ENCODE measurements at regions not wholly inside any gene's neighbourhood (a gene's known extent, or its start where the extent isn't known, plus 50 kb on each side); places are given as distances from the start of the nearest gene placed in this dataset.
"Not testable (repeated sequence)": the region's sequence is repeated elsewhere in the genome, so short reads cannot be mapped to it uniquely, and the experiment has no call there.

DNA sequence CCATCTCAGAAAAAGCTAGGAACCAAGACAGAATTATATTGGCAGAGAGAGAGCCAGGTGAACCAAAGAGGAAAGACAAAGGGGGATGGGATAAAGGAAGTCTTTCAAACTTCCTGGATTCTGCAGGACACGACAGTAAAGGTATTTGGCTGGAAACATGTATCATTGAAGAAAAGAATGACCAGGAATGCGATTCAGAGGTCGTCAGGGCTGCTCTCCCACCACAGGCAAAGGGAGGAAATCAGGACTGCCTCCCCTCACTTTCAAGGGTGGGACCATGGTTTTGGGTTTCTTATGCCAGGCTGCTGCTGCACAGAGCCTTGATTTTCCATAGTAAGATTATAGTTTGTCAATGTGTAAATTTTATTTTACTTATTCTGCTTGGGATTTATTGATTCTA is 848.8 kb downstream of the BRINP3 start:
- ATAC-seq, result no peak
- no peak for DNase-seq

GRCh38 chr1:189633658-189634057 is 844.0 kb downstream of the BRINP3 start:
- DNase-seq, result no peak
- no peak overlapping the region for H3K4me3 Mint-ChIP-seq
- H3K27me3 Mint-ChIP-seq, result no peaks in the 10 kb centered on the region
- no peaks in the 10 kb centered on the region for H3K4me1 Mint-ChIP-seq
- no peak overlapping the region for H3K27ac Mint-ChIP-seq
- ATAC-seq, result no peak
- H3K36me3 Mint-ChIP-seq (ENCODE audit: low read depth), result no peaks in the 10 kb centered on the region
- no peaks in the 10 kb centered on the region for H3K9me3 ChIP-seq (ENCODE audit: control insufficient read depth, low read length, poor library complexity, severe bottlenecking)

More for the DNA sequence above, 848.8 kb downstream of the BRINP3 start:
- no peaks in the 10 kb centered on the region for H3K4me1 Mint-ChIP-seq
- H3K9me3 ChIP-seq (ENCODE audit: control insufficient read depth, low read length, poor library complexity, severe bottlenecking), result no peaks in the 10 kb centered on the region
- no peaks in the 10 kb centered on the region for H3K27me3 Mint-ChIP-seq
- H3K27ac Mint-ChIP-seq, result no peak overlapping the region
- H3K36me3 Mint-ChIP-seq (ENCODE audit: low read depth), result no peaks in the 10 kb centered on the region
- H3K4me3 Mint-ChIP-seq, result no peak overlapping the region

GRCh38 chr1:189637041-189637440 is 840.6 kb downstream of the BRINP3 start:
- DNase-seq (no peak), ATAC-seq (no peak)
- Mint-ChIP-seq H3K27me3 (no peaks in the 10 kb centered on the region), H3K4me1 (no peaks in the 10 kb centered on the region), H3K4me3 (no peak overlapping the region), H3K36me3 (ENCODE audit: low read depth) (no peaks in the 10 kb centered on the region), H3K27ac (no peak overlapping the region)
- no peaks in the 10 kb centered on the region for H3K9me3 ChIP-seq (ENCODE audit: control insufficient read depth, low read length, poor library complexity, severe bottlenecking)

DNA sequence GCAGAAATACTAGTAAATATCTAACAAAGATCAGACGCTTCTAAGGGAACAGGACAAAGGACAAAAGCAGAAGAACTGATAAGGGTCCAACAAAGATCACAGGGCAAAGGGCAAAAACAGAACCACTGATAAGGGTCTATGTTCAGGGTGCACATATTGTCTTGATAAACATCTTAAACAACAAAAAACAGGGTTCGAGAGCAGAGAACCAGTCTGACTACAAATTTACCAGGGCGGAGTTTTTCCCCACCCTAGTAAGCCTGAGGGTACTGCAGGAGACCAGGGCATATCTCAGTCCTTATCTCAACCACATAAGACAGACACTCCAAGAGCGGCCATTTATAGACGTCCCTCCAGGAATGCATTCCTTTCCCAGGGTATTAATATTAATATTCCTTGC is 833.5 kb downstream of the BRINP3 start:
- not testable (repeated sequence) for H3K4me1 Mint-ChIP-seq; H3K4me3 Mint-ChIP-seq; ATAC-seq; H3K27me3 Mint-ChIP-seq; H3K9me3 ChIP-seq (ENCODE audit: control insufficient read depth, low read length, poor library complexity, severe bottlenecking); H3K27ac Mint-ChIP-seq; H3K36me3 Mint-ChIP-seq (ENCODE audit: low read depth); DNase-seq

- no peak overlapping the region for H3K4me3 Mint-ChIP-seq
- no peak for ATAC-seq
- H3K36me3 Mint-ChIP-seq (ENCODE audit: low read depth), result no peaks in the 10 kb centered on the region
- no peaks in the 10 kb centered on the region for H3K9me3 ChIP-seq (ENCODE audit: control insufficient read depth, low read length, poor library complexity, severe bottlenecking)
- H3K4me1 Mint-ChIP-seq, result no peaks in the 10 kb centered on the region
- DNase-seq, result no peak
- H3K27me3 Mint-ChIP-seq, result no peaks in the 10 kb centered on the region
- no peak overlapping the region for H3K27ac Mint-ChIP-seq
These were observed 832.7 kb downstream of the BRINP3 start for GRCh38 chr1:189644970-189645369.

DNA sequence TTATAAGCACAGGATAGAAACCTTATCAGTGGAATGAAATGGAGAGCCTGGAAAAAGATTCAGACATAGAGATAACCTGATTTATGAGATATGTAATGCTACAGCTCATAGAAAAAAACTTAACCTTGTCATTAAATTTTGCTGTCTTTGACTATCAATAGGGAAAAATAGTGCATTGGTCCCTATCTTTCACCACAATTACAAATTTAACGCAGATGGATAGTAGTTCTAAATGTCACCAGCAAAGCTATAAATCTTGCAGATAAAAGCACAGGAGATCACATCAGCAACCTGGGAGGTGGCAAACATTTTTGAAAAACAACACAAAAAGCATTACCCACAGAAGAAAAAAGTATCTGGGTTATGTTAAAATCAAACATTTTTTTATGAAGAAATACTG is 831.6 kb downstream of the BRINP3 start:
- Mint-ChIP-seq H3K27ac (no peak overlapping the region), H3K4me1 (no peaks in the 10 kb centered on the region), H3K36me3 (ENCODE audit: low read depth) (no peaks in the 10 kb centered on the region), H3K4me3 (no peak overlapping the region), H3K27me3 (no peaks in the 10 kb centered on the region)
- H3K9me3 ChIP-seq (ENCODE audit: control insufficient read depth, low read length, poor library complexity, severe bottlenecking), result no peaks in the 10 kb centered on the region
- DNase-seq, result no peak
- ATAC-seq, result no peak

- no peaks in the 10 kb centered on the region for H3K9me3 ChIP-seq (ENCODE audit: control insufficient read depth, low read length, poor library complexity, severe bottlenecking)
- DNase-seq, result no peak
- no peaks in the 10 kb centered on the region for H3K36me3 Mint-ChIP-seq (ENCODE audit: low read depth)
- no peak overlapping the region for H3K27ac Mint-ChIP-seq
- no peak overlapping the region for H3K4me3 Mint-ChIP-seq
- H3K27me3 Mint-ChIP-seq, result no peaks in the 10 kb centered on the region
- no peaks in the 10 kb centered on the region for H3K4me1 Mint-ChIP-seq
- no peak for ATAC-seq
These were observed 822.8 kb downstream of the BRINP3 start for GRCh38 chr1:189654906-189655305.

GRCh38 chr1:189656628-189657530 is 820.8 kb downstream of the BRINP3 start:
- H3K4me1 Mint-ChIP-seq, result no peaks in the 10 kb centered on the region
- no peak for ATAC-seq
- H3K27ac Mint-ChIP-seq, result no peak overlapping the region
- no peak for DNase-seq
- H3K27me3 Mint-ChIP-seq, result no peaks in the 10 kb centered on the region
- no peak overlapping the region for H3K4me3 Mint-ChIP-seq
- H3K36me3 Mint-ChIP-seq (ENCODE audit: low read depth), result no peaks in the 10 kb centered on the region
- H3K9me3 ChIP-seq (ENCODE audit: control insufficient read depth, low read length, poor library complexity, severe bottlenecking), result no peaks in the 10 kb centered on the region

DNA sequence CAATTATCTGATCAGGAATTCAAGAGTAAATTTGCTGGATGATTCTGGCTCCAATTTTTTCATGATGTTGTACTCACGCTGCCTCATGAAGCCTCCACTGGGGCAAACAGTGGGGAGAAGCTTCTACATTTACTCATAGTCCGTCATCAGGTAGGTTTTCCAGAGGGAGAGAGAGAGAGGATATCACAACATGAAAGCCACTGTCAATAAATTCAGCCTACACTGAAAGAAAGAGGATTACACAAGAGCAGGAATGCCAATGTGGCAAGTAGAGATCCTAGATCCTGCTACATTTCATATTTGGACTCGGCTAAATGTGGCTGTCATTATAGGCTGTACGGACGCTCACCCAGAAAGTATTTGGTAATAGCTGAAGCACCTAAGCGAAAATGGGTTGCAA is 819.9 kb downstream of the BRINP3 start:
- Mint-ChIP-seq H3K36me3 (ENCODE audit: low read depth) (no peaks in the 10 kb centered on the region), H3K27me3 (no peaks in the 10 kb centered on the region), H3K4me1 (no peaks in the 10 kb centered on the region), H3K27ac (no peak overlapping the region), H3K4me3 (no peak overlapping the region)
- no peak for DNase-seq
- ATAC-seq, result no peak
- no peaks in the 10 kb centered on the region for H3K9me3 ChIP-seq (ENCODE audit: control insufficient read depth, low read length, poor library complexity, severe bottlenecking)

GRCh38 chr1:189658381-189658780 is 819.3 kb downstream of the BRINP3 start:
- Mint-ChIP-seq H3K36me3 (ENCODE audit: low read depth) (no peaks in the 10 kb centered on the region), H3K4me1 (no peaks in the 10 kb centered on the region), H3K27ac (no peak overlapping the region), H3K4me3 (no peak overlapping the region), H3K27me3 (no peaks in the 10 kb centered on the region)
- H3K9me3 ChIP-seq (ENCODE audit: control insufficient read depth, low read length, poor library complexity, severe bottlenecking), result no peaks in the 10 kb centered on the region
- no peak for DNase-seq
- ATAC-seq, result no peak

DNA sequence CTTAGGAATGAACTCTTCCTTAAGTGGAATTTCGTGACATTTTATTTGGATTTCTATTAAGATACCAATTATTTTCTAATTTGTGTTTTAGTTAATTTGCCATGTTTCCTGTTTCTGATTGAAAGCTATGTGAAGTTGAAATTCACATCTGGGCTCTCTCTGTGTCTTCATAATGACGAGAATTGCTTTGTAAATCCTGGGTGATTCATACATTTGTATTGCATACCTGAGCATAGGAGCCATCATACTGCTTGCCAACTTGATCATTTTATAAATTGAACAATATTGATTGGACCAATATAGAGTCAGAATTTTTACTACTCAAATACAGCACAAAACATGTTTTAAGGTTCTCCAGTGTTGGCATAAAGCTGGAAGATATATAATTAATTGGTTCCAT is 817.9 kb downstream of the BRINP3 start:
- no peak overlapping the region for H3K27ac Mint-ChIP-seq
- H3K36me3 Mint-ChIP-seq (ENCODE audit: low read depth), result no peaks in the 10 kb centered on the region
- DNase-seq (no peak), ATAC-seq (no peak)
- no peak overlapping the region for H3K4me3 Mint-ChIP-seq
- no peaks in the 10 kb centered on the region for H3K4me1 Mint-ChIP-seq
- H3K9me3 ChIP-seq (ENCODE audit: control insufficient read depth, low read length, poor library complexity, severe bottlenecking), result no peaks in the 10 kb centered on the region
- H3K27me3 Mint-ChIP-seq, result no peaks in the 10 kb centered on the region

DNA sequence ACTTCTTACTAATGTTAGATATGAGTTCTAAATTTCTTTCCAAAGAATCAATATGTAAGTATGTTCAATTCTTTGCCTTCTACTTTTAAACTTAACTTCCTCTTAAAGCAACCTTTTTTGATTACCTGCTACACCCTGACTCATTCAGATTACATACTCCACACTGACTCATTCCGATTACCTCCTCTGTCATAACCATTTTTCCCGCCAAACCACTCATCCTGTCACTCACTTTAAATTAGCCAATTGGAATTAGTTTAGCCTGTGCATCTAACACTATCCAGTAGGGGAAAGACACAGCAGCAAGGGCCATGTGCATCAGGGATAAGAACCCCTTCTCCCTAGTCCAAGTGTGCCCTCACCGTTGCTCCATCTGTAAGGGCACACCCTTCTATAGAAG is 815.5 kb downstream of the BRINP3 start:
- ATAC-seq (no peak), DNase-seq (no peak)
- no peak overlapping the region for H3K4me3 Mint-ChIP-seq
- no peaks in the 10 kb centered on the region for H3K9me3 ChIP-seq (ENCODE audit: control insufficient read depth, low read length, poor library complexity, severe bottlenecking)
- H3K4me1 Mint-ChIP-seq, result no peaks in the 10 kb centered on the region
- no peaks in the 10 kb centered on the region for H3K27me3 Mint-ChIP-seq
- H3K27ac Mint-ChIP-seq, result no peak overlapping the region
- no peaks in the 10 kb centered on the region for H3K36me3 Mint-ChIP-seq (ENCODE audit: low read depth)

GRCh38 chr1:189669846-189670245 is 807.8 kb downstream of the BRINP3 start:
- Mint-ChIP-seq H3K4me3 (no peak overlapping the region), H3K27ac (no peak overlapping the region), H3K4me1 (no peaks in the 10 kb centered on the region), H3K27me3 (no peaks in the 10 kb centered on the region), H3K36me3 (ENCODE audit: low read depth) (no peaks in the 10 kb centered on the region)
- no peaks in the 10 kb centered on the region for H3K9me3 ChIP-seq (ENCODE audit: control insufficient read depth, low read length, poor library complexity, severe bottlenecking)
- DNase-seq, result no peak
- no peak for ATAC-seq

DNA sequence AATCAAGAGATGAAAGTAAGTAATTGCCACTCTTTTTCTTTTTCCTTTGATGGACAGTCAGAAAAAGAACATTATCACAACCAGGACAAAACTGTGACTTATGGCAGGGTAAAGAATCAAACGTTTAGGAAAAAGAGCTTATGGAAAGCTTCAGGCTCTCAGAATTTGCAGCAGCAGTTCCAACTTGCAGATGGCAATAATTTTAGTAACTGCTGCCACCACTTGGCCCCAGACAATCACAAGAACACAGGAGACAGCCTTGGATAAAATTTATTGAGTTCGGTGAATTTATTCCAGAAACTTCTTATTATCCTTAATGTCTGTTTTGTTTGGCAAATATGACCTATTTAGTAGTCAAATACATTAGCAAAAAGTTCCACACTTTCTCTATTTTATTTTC is 804.4 kb downstream of the BRINP3 start:
- H3K9me3 ChIP-seq (ENCODE audit: control insufficient read depth, low read length, poor library complexity, severe bottlenecking), result no peaks in the 10 kb centered on the region
- ATAC-seq, result no peak
- H3K27ac Mint-ChIP-seq, result no peak overlapping the region
- no peaks in the 10 kb centered on the region for H3K27me3 Mint-ChIP-seq
- H3K36me3 Mint-ChIP-seq (ENCODE audit: low read depth), result no peaks in the 10 kb centered on the region
- DNase-seq, result no peak
- no peak overlapping the region for H3K4me3 Mint-ChIP-seq
- no peaks in the 10 kb centered on the region for H3K4me1 Mint-ChIP-seq

Data from T-helper 17 cell (primary cell).